HCT116 (cell line): ENCODE measurements at regions not wholly inside any gene's neighbourhood (a gene's known extent, or its start where the extent isn't known, plus 50 kb on each side); places are given as distances from the start of the nearest gene placed in this dataset.

Experiments
- ATAC-seq: fragments of 200-7000 bp; cut with Tn5 transposase; 2 replicates; pipeline ENCODE4 v1.9.1; 2020; ENCODE audit warnings: mild to moderate bottlenecking, moderate library complexity
- BruUV-seq: library from RNA; stranded (reverse); fragments of 400-500 nt; replicated peaks from 2 replicates; lab custom pipeline; 2021; lab: Mats Ljungman, UMichigan
- CTCF ChIA-PET: fragments of 300-600 bp; sonication (Branson Sonifier 250); formaldehyde crosslinking; loops from one replicate; lab custom pipeline; 2021; ENCODE audit warnings: antibody characterized with exemption; lab: Charles Lee
- POLR2A ChIA-PET: fragments of 300-600, 350-600 bp; sonication (Branson Sonifier 250); formaldehyde crosslinking; loops from one replicate; lab custom pipeline; 2021; ENCODE audit warnings: antibody characterized with exemption; lab: Charles Lee
- RAD21 ChIA-PET, 2 experiments: fragments of 300-600 bp; sonication (Branson Sonifier 250); formaldehyde crosslinking; loops; one replicate each; lab custom pipeline; 2023; ENCODE audit warnings: low total read pairs in 2 of 2; ENCODE audit not compliant: uncharacterized antibody in 2 of 2, unreplicated experiment in 2 of 2, low non-redundant PET in 1 of 2; lab: Charles Lee
- DNase-seq: peaks from one replicate; pipeline ENCODE4 v3.0.0-alpha.2; 2010; ENCODE audit warnings: low read depth, low spot score
- H2AFZ ChIP-seq: fragments of 200-600 bp; shearing (Covaris generic), sonication (generic); 2 replicates; pipeline ENCODE4 v1.6.1; 2017; ENCODE audit warnings: low read depth, mixed run types, mixed read lengths, antibody characterized with exemption, low read length; ENCODE audit not compliant: poor library complexity, severe bottlenecking
- H3K27ac ChIP-seq: 2 replicates; pipeline ENCODE4 v1.5.1; 2012; ENCODE audit warnings: low read depth, low read length
- H3K27me3 ChIP-seq: fragments of 200-600 bp; sonication (generic); 2 replicates; pipeline ENCODE4 v1.6.1; 2016; ENCODE audit warnings: mixed run types, low read length, mixed read lengths; ENCODE audit not compliant: insufficient read depth
- H3K36me3 ChIP-seq, 2 experiments: fragments of 200-500 bp in 1 of 2; fragments of 200-600 bp in 1 of 2; sonication (Bioruptor generic) in 1 of 2; sonication (generic) in 1 of 2; 2 replicates each; pipeline versions ENCODE4 v1.5.1 to v1.6.1; 2014 to 2016; ENCODE audit warnings: low read length in 2 of 2, inconsistent platforms in 1 of 2, mixed read lengths in 1 of 2, mixed run types in 1 of 2; ENCODE audit not compliant: insufficient read depth in 2 of 2, control insufficient read depth in 1 of 2
- H3K4me1 ChIP-seq, 2 experiments: fragments of 200-600 bp in 1 of 2; sonication (generic) in 1 of 2; 2 replicates each; pipeline versions ENCODE4 v1.5.1 to v1.6.1; 2012 to 2017; ENCODE audit warnings: low read length in 2 of 2, inconsistent platforms in 1 of 2, mild to moderate bottlenecking in 1 of 2, mixed read lengths in 1 of 2, mixed run types in 1 of 2, moderate library complexity in 1 of 2; ENCODE audit not compliant: insufficient read depth in 2 of 2, control insufficient read depth in 1 of 2
- H3K4me2 ChIP-seq: fragments of 200-600 bp; sonication (generic); 2 replicates; pipeline ENCODE4 v1.6.1; 2017; ENCODE audit warnings: mixed run types, low read length, mixed read lengths
- H3K4me3 ChIP-seq, 2 experiments: fragments of 200-600 bp in 1 of 2; sonication (generic) in 1 of 2; replicated peaks in 1 of 2; 2 replicates each; pipeline ENCODE4 v1.5.1; 2011 to 2016; ENCODE audit warnings: low read length in 2 of 2, control low read depth in 1 of 2, low read depth in 1 of 2, mild to moderate bottlenecking in 1 of 2, mixed read lengths in 1 of 2, mixed run types in 1 of 2
- H3K79me2 ChIP-seq: fragments of 200-600 bp; sonication (generic); 2 replicates; pipeline ENCODE4 v1.6.1; 2017; ENCODE audit warnings: mild to moderate bottlenecking, mixed run types, low read length, moderate library complexity, mixed read lengths; ENCODE audit not compliant: insufficient read depth
- H3K9ac ChIP-seq: fragments of 200-600 bp; sonication (generic); 2 replicates; pipeline ENCODE4 v1.6.1; 2016; ENCODE audit warnings: low read length, mixed read lengths
- H3K9me2 ChIP-seq: fragments of 200-600 bp; sonication (generic), shearing (Covaris generic); 2 replicates; pipeline ENCODE4 v1.6.1; 2017; ENCODE audit warnings: mixed run types, mild to moderate bottlenecking, moderate library complexity; ENCODE audit not compliant: insufficient read depth
- H3K9me3 ChIP-seq, 2 experiments: fragments of 200-500 bp in 1 of 2; fragments of 200-600 bp in 1 of 2; sonication (Bioruptor generic) in 1 of 2; sonication (generic) in 1 of 2; 2 replicates each; pipeline ENCODE4 v1.6.1; 2014 to 2017; ENCODE audit warnings: low read length in 2 of 2, mixed read lengths in 2 of 2, inconsistent platforms in 1 of 2, low read depth in 1 of 2, mild to moderate bottlenecking in 1 of 2, mixed run types in 1 of 2, moderate library complexity in 1 of 2; ENCODE audit not compliant: control insufficient read depth in 1 of 2, insufficient read depth in 1 of 2
- H4K20me1 ChIP-seq: fragments of 200-600 bp; sonication (generic), shearing (Covaris generic); 2 replicates; pipeline ENCODE4 v1.6.1; 2017; ENCODE audit warnings: mixed run types, mild to moderate bottlenecking, moderate library complexity; ENCODE audit not compliant: insufficient read depth
- CBX3 ChIP-seq: IDR thresholded peaks from 2 replicates; pipeline ENCODE4 v1.6.1; 2012; ENCODE audit warnings: low read depth
- RAD21 ChIP-seq: IDR thresholded peaks from 2 replicates; pipeline ENCODE4 v1.6.1; 2012; ENCODE audit warnings: low read depth, mild to moderate bottlenecking
- SP1 ChIP-seq: IDR thresholded peaks from 2 replicates; pipeline ENCODE4 v1.6.1; 2012; ENCODE audit warnings: low read depth
- YY1 ChIP-seq: IDR thresholded peaks from 2 replicates; pipeline ENCODE4 v1.6.1; 2011; ENCODE audit warnings: low read length, low read depth, moderate library complexity, mild to moderate bottlenecking; ENCODE audit not compliant: insufficient replicate concordance; ENCODE audit errors: extremely low read depth
- intact Hi-C: fragments of 100-400 bp; cut with micrococcal nuclease; formaldehyde crosslinking; loops from 2 replicates; pipeline ENCODE4 v1.10.0; 2022
- TF ChIP-seq, protein P1 (sequence below), 3 experiments: fragments of 200-600 bp in 1 of 3; sonication (generic) in 1 of 3; IDR thresholded peaks in 2 of 3; conservative IDR thresholded peaks in 1 of 3; 2 replicates each; pipeline ENCODE4 v1.5.1; 2012 to 2017; ENCODE audit warnings: low read depth in 2 of 3, low read length in 2 of 3, antibody characterized with exemption in 1 of 3, borderline replicate concordance in 1 of 3, control low read depth in 1 of 3, mild to moderate bottlenecking in 1 of 3, mixed read lengths in 1 of 3, mixed run types in 1 of 3, moderate library complexity in 1 of 3; ENCODE audit not compliant: insufficient read depth in 1 of 3

GRCh38 chr3:107429320-107430181 is 52.3 kb downstream of the CCDC54 start:
- no peaks in the 10 kb centered on the region for H3K9me3 ChIP-seq
- no peaks in the 10 kb centered on the region for H4K20me1 ChIP-seq
- DNase-seq, result peak; percentile 67
- H3K36me3 ChIP-seq, result no peaks in the 10 kb centered on the region
- intact Hi-C loops, result loop anchor here (5.0 to 10.0 kb wide), 3 partner anchors 93 to 315 kb away; partner anchors contain the start of gene BBX
- peak; percentile 87 for ATAC-seq
- RAD21 ChIA-PET, result interaction anchor here (0.7 to 1.4 kb wide), 2 partner anchors 193 to 194 kb away, joined by 3 to 4 read pairs; no protein-coding TSS in a partner anchor
- H3K79me2 ChIP-seq, result no peaks in the 10 kb centered on the region
- no peaks in the 10 kb centered on the region for H3K9me2 ChIP-seq
- peak; percentile 74 for TF ChIP-seq RAD21
- TF ChIP-seq YY1, result peak; percentile 33
- TF ChIP-seq SP1, result no peak
- TF ChIP-seq, protein P1, sequence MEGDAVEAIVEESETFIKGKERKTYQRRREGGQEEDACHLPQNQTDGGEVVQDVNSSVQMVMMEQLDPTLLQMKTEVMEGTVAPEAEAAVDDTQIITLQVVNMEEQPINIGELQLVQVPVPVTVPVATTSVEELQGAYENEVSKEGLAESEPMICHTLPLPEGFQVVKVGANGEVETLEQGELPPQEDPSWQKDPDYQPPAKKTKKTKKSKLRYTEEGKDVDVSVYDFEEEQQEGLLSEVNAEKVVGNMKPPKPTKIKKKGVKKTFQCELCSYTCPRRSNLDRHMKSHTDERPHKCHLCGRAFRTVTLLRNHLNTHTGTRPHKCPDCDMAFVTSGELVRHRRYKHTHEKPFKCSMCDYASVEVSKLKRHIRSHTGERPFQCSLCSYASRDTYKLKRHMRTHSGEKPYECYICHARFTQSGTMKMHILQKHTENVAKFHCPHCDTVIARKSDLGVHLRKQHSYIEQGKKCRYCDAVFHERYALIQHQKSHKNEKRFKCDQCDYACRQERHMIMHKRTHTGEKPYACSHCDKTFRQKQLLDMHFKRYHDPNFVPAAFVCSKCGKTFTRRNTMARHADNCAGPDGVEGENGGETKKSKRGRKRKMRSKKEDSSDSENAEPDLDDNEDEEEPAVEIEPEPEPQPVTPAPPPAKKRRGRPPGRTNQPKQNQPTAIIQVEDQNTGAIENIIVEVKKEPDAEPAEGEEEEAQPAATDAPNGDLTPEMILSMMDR (IDR thresholded peaks at IDR 0.05 in 2 of 3, conservative IDR thresholded peaks at IDR 0.05 in 1 of 3; ENCODE audit: borderline replicate concordance in 1 of 3, insufficient read depth in 1 of 3, low read depth in 2 of 3, low read length in 2 of 3), result peak; percentile 61 to 93 (median 86)
- 0 out of 2 replicates have a peak, but pooled peaks have one; percentile 31 for TF ChIP-seq CBX3
- peaks cover 5 to 33% of the 10 kb centered on the region in 2 experiments; a peak in 3 of 4 replicates for H3K4me1 ChIP-seq
- POLR2A ChIA-PET, result no interaction called here
- CTCF ChIA-PET, result interaction anchor here (0.6 to 3.7 kb wide), 19 partner anchors 8 to 223 kb away, joined by 3 to 55 read pairs (median 4); no protein-coding TSS in a partner anchor
- BruUV-seq, result no TSS peak
- H2AFZ ChIP-seq, result peak overlapping the region; percentile 98
- no peak overlapping the region for H3K9ac ChIP-seq
- H3K27me3 ChIP-seq, result no peaks in the 10 kb centered on the region
- 0 out of 4 replicates have a peak overlapping the region, but pooled peaks of 1 of the 2 experiments have one; percentile 10 for H3K4me3 ChIP-seq
- H3K4me2 ChIP-seq, result peak overlapping the region; percentile 65
- H3K27ac ChIP-seq, result no peak overlapping the region
